Activated CD8-positive, alpha-beta memory T cell treated with anti-CD3 and anti-CD28 coated beads, Interleukin-2, amount 10 ng/mL, durations not matched to agents 7 days and 5 days (primary cell): ENCODE measurements at regions not wholly inside any gene's neighbourhood (a gene's known extent, or its start where the extent isn't known, plus 50 kb on each side); places are given as distances from the start of the nearest gene placed in this dataset.

Source experiments
- ATAC-seq: fragments of 150-1000 bp; cut with Tn5 transposase; one replicate; pipeline ENCODE4 v1.10.0; 2021; ENCODE audit warnings: moderate library complexity
- CTCF ChIA-PET: fragments of 350-600 bp; sonication (Branson Sonifier 250); formaldehyde crosslinking; loops from one replicate; lab custom pipeline; 2021; ENCODE audit warnings: antibody characterized with exemption; lab: Charles Lee
- DNase-seq: peaks from one replicate; pipeline ENCODE4 v3.0.0-alpha.2; 2020
- H3K27ac Mint-ChIP-seq: one replicate; pipeline ENCODE4 v1.8.0; 2021; ENCODE audit warnings: mild to moderate bottlenecking, mixed read lengths
- H3K27me3 Mint-ChIP-seq: one replicate; pipeline ENCODE4 v1.8.0; 2021; ENCODE audit warnings: mixed read lengths
- H3K36me3 Mint-ChIP-seq: one replicate; pipeline ENCODE4 v1.8.0; 2021; ENCODE audit warnings: mild to moderate bottlenecking, mixed read lengths
- H3K4me1 Mint-ChIP-seq: one replicate; pipeline ENCODE4 v1.8.0; 2021; ENCODE audit warnings: mixed read lengths
- H3K4me3 Mint-ChIP-seq: one replicate; pipeline ENCODE4 v1.8.0; 2021; ENCODE audit warnings: mild to moderate bottlenecking, moderate library complexity, mixed read lengths
- H3K9me3 Mint-ChIP-seq: one replicate; pipeline ENCODE4 v1.8.0; 2022; ENCODE audit warnings: low read depth, mixed read lengths

DNA sequence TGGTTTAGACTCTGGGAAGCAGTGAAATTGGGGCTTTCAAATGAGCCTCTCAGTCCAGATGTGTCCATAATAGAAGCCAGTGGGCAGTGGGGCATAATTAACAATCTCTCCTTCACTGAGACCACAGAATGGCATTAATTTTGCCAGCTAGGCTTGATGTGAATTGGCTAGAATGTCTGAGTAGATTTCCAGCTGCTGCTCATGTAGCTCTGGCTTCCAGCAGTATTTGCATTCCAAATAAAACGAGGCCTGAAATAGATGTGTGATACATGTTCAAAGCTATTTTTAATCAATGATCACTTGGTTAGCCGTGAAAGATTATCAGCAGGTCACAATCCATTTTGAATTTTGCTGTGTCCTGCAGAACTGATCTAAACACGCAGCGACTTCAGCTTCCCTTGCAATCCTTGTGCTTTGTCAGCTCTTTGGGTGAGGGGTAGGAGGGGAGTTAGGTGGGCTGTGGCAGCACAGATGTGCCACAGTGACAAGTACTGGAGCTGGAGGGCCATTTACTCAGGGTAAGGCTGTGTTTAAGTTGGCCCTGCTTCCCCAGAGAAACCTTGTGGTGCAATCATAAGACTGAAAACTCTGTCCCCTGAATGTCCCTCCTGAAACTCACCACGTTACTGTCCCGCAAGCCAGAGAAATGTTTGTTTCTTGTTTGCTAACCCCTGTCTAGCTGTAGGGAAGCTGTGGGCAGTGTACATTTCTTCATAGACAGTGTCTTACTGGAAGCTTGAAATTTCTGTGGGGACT lies 56.9 kb upstream of the TMEM178A start:
- CTCF ChIA-PET: interaction anchor here (1.4 kb wide), 1 partner anchor 9 kb away, joined by 3 read pairs; no protein-coding TSS in a partner anchor
- Mint-ChIP-seq H3K27ac (no peak overlapping the region), H3K9me3 (no peaks in the 10 kb centered on the region), H3K4me3 (no peak overlapping the region), H3K36me3 (no peaks in the 10 kb centered on the region), H3K27me3 (peaks cover 30% of the 10 kb centered on the region), H3K4me1 (no peaks in the 10 kb centered on the region)
- DNase-seq (no peak), ATAC-seq (no peak)

DNA sequence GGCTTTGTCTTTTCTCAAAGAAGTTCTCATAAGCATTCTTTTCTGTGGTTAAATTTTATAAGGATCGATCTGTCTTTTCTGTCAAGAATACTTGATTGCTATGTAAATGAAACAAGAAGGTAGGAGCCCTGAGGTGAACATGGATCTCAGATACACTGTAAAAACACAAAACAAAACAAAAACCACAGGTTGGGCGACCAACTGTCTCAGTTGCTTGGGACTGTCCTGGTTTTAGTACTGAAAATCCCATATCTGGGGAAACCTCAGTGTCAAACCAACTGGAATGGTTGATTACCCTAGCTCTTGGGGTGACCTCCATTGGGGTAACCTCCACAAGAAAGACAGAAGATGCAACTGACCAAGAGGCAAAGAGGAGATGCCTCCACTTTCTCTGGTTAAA lies 55.8 kb upstream of the TMEM178A start:
- Mint-ChIP-seq H3K27ac (no peak overlapping the region), H3K27me3 (peaks cover 34% of the 10 kb centered on the region), H3K4me3 (no peak overlapping the region), H3K4me1 (no peaks in the 10 kb centered on the region), H3K36me3 (no peaks in the 10 kb centered on the region), H3K9me3 (no peaks in the 10 kb centered on the region)
- DNase-seq: no peak
- CTCF ChIA-PET: no interaction called here
- no peak for ATAC-seq

DNA sequence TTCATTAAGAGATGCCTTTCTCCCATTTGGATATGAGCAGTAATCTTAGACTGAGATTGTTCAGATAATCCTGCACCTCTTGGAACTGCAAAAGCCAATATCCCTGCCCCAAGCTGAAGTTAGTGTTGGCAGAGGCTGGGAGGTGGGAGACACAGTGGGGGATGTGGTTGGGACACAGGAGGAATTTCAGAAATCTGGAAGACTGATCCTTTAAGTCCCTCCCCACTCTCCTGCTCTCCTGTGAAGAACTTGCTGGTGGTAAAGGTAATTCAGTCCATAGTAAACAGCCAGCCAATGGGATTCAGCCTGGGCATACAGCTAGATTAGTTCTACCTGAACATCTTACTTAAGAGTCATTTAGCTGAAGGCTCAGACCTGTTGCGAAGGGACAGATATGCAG lies 50.0 kb upstream of the TMEM178A start:
- no peak for ATAC-seq
- no peaks in the 10 kb centered on the region for H3K9me3 Mint-ChIP-seq

More for the DNA sequence above, 50.0 kb upstream of the TMEM178A start:
- peaks cover 51% of the 10 kb centered on the region for H3K27me3 Mint-ChIP-seq
- H3K36me3 Mint-ChIP-seq: no peaks in the 10 kb centered on the region
- CTCF ChIA-PET: no interaction called here
- no peak overlapping the region for H3K27ac Mint-ChIP-seq
- H3K4me1 Mint-ChIP-seq: peaks cover 4% of the 10 kb centered on the region
- no peak for DNase-seq
- no peak overlapping the region for H3K4me3 Mint-ChIP-seq
